Esophagus squamous epithelium (tissue), 4 donors: ENCODE measurements at regions not wholly inside any gene's neighbourhood (a gene's known extent, or its start where the extent isn't known, plus 50 kb on each side); places are given as distances from the start of the nearest gene placed in this dataset.

ENCODE experiments used
- CTCF ChIP-seq, 6 experiments: fragments of 450-650 bp in 4 of 6; fragments of 200-600 bp in 2 of 6; sonication (generic) in 2 of 6; IDR thresholded peaks; one replicate each; pipeline ENCODE4 v1.5.1; 2016 to 2019; ENCODE audit warnings: antibody characterized with exemption in 6 of 6, mild to moderate bottlenecking in 4 of 6, moderate library complexity in 4 of 6
- POLR2A ChIP-seq, 4 donors: fragments of 450-650 bp; IDR thresholded peaks; one replicate each; pipeline ENCODE4 v1.6.1; 2017; ENCODE audit warnings: antibody characterized with exemption in 4 of 4, mild to moderate bottlenecking in 4 of 4, moderate library complexity in 3 of 4

GRCh38 chr4:136369073-136369472 lies 1163.2 kb downstream of the PCDH18 start:
- TF ChIP-seq CTCF (IDR thresholded peaks at IDR 0.05) (no peak), POLR2A (IDR thresholded peaks at IDR 0.05) (no peak)
